Medulla oblongata (tissue), 1 donor: ENCODE measurements at regions not wholly inside any gene's neighbourhood (a gene's known extent, or its start where the extent isn't known, plus 50 kb on each side); places are given as distances from the start of the nearest gene placed in this dataset.

ENCODE experiments used
- DNase-seq: peaks from one replicate; pipeline ENCODE4 v3.0.0-alpha.2; 2015; ENCODE audit errors: extremely low spot score

DNA sequence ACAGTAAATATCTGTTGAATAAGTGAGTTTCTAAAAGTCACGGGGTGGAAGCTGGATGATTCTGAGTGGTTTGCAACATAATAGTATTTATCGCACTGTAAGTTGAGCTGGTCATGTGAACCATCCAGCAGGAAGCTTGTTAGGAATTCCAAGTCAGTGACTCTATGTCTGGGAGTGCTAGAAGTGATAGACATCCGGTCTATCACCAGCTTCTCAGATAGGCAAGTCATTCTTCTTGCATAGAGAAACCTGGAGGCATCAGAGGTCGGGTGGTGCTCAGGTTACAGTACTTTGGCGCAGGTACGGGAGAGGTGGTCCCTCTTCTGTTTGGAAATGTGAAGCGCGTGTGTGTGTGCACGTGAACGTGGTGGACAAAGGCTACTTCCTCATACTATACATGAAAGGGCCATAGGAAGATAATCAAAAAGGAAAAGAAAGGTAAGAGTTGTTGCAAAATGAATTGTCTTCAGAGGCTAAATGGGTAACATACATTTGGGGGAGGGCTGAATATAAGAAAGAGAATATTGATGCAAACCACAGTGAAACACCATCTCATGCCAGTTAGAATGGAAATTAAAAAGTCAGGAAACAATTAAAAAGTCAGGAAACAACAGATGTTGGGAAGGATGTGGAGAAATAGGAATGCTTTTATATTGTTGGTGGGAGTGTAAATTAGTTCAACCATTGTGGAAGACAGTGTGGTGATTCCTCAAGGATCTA, 299.3 kb upstream of the ZFP64 start:
- DNase-seq, result no peak

DNA sequence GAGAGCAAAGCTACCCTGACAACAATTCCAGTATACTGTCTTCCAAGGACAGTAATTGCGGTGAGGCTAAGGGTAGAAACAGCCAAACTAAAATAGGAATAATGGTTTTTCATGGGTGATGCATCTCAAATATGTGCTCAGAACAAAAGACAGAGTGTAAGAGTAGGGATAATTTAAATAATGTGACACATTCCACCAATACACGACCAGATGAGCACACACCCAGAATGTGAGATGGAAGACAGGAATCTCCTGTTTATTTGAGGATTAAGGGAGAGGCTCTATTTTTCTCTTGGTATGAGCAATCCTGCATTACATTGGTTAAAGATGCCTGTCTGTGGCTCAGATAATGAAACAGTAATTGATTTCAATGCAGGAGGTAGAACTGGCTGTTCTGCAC, 292.9 kb upstream of the ZFP64 start:
- DNase-seq, result no peak

DNA sequence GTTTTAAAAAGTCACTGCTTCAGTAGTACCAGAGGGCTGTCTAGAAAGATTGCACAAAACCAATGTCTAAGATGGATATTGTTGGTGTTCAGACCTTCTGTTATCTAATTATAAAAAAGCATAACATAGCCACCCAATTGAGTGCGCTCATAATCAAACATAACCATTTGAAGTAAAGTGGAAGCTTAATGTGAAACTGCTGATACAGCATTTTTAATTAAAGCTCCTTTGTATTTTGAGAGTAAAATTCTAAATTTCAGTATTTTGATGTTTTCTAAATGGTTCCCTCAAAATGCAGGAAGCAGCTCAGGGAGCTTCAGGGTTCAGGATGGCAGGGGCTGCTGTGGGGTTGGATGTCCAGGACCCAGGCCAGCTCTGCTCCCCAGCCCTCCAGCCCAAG, 291.8 kb upstream of the ZFP64 start:
- no peak for DNase-seq

DNA sequence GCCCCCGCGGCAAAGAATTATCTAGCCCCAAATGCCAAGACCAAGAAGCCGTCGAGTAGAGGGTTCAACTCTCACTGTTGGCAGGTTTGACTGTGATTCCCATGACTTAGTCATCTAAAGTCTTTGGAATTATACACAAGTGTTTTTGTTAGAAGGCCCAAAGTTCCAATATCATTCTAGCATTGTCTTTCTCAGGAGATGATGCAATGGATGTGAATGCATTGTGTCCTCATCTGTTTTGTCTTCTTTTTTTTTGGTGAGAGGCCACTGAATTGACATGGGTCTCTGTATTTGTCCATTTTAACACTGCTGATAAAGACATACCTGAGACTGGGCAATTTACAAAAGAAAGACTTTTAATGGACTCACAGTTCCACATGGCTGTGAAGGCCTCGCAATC, 290.5 kb upstream of the ZFP64 start:
- DNase-seq, result no peak

DNA sequence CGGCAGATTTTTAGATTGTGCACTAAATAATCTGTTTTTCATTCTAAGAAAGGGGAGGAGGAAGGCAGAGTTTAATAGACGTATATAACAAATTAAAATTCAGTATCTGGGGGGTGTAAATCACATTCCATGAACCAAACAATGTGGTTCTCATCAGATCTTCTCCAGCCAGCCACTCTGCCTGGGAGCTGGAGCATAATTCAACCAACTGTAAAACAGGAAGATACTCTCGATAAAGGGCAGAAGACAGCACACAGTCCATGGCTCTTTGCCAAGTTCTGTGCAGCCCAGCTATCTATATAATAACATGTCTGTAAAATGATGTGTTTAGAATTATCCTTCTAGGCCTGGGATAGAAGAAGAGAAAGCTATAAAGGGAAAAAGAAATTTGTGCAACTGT, 289.9 kb upstream of the ZFP64 start:
- DNase-seq, result no peak

DNA sequence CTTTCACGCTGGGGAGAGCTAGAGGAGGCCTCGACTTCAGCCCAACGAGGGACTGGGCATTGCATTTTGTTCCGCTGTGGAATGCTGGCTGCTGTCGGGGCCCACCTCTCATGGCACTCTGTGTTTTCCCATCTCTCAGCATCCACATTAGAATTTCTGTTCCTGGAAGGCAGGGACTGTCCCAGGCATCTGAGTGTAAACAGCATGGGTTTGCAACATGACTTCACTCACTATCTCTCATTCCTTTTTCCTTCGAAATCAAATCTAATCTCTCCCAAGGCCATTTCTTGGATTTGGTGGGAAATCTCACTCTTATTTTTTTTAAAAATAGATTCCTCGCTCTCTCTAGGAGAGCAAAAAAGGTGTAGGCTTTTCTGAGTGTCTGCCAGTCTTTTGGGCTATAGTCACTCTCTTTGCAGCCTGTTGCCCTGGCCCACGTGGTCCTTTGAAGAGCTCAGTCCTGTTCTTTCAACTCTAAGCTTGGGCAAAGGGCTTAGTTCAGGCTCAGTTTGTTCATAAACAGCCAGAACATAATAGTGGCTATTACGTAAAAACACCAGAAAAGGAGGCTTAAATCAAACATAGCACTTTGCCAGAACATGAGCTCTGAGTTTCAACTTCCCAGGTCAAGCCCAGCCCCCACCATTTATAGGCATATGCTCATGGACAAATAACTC, 284.6 kb upstream of the ZFP64 start:
- DNase-seq, result no peak

DNA sequence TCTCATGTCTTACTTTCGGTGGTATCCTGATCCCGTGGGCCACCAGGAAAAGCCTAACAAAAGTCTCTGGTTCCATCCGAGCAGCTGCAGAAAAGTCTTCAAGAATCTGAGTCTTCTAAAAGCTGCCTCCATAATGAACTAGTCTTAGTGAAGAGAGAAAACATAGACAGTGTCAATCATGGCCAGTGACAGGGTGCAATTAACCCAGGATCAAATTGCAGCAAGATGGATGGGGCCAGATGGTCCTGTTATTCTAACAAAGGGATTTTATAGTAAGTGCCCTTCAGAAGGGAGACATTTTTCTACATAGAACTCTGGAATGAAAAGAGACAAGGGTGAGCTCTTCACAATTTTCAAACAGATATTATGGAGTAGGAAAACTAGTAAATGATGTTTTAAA, 281.6 kb upstream of the ZFP64 start:
- no peak for DNase-seq

DNA sequence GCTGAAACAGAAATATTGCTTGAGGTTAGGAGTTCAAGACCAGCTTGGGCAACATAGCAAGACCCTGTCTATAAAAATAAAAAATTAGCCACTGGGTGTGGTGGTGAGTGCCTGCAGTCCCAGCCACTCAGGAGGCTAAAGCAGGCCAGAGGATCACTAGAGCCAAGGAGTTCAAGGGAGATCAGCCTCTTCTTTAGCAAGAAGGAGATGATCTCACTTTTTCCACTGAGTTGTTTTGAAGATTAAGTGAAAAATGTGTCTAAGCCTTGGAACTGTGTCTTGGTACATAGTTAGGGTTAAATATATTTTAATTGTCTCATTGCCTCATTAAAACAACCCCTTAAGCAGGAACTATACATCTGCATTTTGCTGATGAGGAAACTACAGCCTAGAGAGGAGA, 279.0 kb upstream of the ZFP64 start:
- no peak for DNase-seq

DNA sequence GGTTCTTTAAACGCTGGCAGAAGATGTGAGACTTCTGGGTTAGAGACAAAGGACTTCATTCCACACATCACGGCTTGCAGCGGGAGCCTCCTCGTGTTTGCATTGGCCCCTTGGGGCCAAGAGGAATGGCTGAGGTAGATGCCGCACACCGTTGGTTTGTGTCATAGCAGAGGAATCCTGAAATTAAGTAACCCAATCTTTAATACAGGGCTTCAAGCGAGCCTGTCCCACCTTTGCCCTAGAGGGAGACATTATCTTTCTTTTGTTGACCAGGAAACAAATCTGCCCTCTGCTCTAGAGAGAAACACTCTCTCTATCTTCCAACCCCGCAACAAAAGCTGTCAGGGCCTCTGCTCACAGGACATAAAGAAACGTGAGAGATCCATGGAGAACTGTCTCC, 277.5 kb upstream of the ZFP64 start:
- DNase-seq, result no peak

DNA sequence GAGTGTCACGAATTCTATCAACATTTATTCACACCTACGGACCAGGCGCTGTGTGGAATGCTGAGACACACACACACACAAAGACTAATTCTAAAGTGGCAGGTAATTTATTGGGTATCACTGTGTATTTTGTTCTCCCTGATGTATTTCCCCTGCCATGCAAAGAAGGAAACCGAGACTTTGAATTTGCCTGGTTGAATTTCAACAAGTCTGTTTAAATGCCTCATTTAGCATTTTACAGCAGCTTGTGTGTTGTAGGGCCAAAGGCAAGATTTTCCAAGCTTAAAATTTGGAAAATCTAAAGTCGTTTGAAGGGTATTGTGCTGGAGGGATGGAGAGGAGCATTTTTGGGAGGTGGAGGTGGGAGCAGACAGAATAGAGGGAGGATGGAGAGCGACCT, 274.4 kb upstream of the ZFP64 start:
- no peak for DNase-seq

DNA sequence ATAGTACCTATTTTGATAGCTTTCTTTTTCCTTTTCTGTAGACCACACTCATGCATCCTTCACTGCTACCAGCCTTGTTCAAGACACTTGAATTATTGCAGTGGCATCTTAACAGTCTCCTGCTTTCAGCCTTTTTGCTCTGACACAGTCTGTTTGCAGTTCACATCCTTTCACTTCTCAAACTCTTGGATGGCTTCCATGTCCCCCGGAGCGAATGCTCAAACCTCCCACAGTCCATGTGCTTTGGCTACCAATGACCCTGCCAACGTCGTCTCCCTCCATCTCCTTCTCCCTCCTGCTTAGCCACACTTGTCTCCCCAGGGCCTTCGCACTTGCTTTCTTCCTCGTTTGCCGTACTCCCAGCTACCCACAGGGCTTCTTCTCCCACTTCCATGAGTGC, 270.0 kb upstream of the ZFP64 start:
- no peak for DNase-seq

DNA sequence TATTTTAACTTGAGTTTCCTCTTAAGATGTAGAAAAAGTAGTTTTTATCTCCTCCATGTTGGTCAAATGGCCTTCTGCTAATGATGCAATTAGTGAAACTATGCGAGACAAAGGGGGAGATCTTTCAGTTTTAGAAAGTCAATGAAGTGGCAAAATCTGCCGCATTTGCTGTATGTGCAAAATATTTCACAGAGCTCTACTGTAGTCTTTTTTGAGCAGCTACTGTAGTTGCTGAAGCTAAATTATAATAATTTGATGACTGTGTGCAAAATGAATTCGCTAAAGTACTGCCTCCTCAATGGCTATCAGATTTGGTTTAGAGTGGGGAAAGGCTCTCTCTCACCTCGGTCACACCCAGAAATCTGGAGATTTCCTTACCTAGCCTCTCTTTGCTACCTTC, 267.6 kb upstream of the ZFP64 start:
- no peak for DNase-seq

DNA sequence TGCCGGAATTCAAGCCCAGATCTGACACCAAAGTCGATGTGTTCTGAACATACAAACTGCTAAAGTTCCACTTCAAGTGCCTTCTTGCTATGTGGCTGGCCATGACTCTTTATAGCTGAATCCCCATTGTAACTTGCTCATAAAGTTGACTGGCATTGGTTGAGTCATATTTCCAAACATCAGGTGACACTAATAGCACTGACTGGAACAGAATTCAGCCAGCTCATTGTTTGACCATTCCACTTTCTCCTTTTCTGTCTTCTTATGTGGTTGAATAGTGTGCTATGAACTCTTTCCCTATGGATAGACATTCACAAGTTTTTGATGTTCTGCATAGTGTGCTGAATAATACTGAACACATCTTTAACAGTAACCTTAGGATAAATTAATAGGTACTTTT, 266.2 kb upstream of the ZFP64 start:
- DNase-seq, result no peak

DNA sequence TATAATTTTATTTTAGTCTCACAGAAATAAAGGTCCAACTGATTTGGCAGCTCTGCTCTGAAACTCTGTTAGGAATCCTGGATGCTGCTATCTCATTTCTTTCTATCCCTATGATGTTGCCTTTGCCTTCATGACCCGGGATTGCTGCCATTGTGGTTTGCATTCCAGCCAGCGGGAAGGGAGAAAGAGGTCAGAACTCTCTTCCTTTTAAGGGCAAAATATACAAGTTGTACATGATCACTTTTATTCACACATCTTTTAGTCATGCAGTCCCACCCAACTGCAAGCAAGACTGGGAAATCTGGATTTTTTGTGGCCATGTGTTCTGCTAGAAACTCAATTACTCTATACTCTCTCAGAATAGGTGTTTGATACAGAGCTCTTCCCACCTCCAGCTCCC, 263.1 kb upstream of the ZFP64 start:
- no peak for DNase-seq

DNA sequence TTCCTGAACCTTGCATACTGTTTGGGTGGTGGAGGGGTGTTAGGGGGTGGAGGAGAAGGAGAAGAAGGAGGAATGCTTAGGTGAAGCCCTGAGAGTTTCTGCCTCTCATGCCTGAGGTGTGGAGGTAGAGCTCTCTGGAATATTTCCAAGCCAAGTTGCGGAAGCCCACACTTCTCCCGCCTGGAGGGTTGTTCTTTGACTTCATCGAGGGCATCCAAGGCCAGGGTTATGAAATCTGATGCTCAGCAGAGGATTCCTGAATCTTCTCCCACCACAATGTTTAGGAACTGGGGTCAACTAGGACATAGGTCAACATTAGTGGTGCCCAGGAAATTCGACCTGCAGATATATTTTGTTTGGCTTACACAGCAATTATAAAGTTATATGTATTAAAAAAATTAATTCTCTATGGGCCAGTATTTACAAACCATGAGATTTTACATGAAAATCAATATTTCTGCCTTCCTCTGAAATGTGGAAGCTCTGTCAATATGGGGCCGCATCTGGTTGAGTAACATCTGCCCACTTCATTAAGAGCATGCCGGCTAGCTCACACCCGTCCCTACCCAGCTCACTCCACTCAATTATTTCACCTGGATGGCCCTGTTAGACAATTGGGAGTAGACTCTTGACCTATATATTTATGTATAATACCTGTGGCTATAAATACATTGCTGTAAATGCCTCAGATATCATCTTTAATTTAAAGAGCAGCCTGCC, 257.1 kb upstream of the ZFP64 start:
- DNase-seq, result no peak

DNA sequence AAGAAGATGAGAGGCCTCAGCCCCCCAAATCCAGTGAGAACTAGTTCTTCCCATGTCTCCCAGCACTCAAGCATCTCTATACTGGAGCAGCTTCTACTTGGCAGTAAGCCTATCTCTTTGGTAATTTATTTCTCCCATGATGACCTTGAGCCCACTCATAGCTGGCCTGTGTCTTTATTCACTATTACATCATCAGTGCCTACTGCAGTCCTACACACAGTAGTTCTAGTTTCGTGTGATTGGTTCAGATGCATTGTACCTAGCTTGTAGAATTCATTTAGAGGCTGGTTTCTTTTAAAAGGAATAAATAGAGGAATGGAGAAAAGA, 255.6 kb upstream of the ZFP64 start:
- DNase-seq, result no peak

DNA sequence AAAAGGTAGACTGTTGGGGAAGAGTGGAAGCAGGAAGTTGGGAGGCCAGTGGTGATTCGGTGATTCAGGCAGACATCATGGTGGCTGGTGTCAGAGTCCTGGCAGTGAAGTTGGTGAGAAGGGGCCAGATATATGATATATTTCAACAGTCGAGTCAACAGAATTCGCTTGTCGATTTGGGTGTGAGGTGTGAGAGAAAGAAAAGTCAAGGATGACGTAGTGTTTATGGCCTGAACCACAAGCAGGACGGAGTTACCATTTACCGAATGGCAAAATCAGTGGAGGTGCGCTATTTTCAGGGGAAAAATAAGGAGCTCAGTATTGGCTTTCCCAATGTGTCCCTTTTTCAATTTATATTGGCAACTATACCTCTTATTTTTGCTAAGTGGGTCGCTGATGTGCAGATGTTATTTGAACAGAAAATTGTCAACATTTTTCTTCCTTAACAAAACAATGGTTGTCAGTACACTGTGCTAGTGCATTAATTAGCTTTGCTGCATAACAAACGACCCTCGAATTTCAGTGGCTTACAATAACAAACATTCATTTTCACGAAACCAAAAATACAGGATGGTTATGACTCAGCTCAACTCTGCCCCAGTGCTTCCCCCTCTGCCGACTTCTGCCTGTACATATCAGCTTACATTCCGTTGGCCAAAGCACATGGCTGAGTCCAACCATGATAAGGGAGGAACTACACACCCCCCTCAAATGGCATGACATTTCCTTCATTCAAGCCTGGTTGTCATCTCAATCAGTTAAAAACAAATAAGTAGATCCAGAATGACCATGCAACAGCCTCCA, 255.0 kb upstream of the ZFP64 start:
- DNase-seq, result no peak

DNA sequence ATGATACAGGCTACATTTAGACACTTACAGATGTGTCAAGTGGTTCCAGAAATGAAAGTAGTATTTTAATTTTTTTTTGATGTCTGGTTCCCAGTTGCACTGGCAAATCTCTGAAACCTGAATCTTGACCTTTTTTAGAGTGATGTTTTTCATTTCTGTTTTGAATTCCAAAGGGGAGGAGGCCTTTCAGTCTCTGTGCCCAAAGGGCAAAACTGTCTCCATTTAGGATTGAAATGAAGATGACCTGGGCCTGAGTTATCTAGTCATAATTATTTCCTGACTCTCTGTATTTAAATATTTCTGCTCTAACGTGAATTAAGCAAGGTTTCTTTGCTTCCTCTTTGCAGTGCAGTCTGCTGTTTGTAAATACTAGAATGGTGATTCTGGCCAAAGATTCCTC, 252.9 kb upstream of the ZFP64 start:
- no peak for DNase-seq

DNA sequence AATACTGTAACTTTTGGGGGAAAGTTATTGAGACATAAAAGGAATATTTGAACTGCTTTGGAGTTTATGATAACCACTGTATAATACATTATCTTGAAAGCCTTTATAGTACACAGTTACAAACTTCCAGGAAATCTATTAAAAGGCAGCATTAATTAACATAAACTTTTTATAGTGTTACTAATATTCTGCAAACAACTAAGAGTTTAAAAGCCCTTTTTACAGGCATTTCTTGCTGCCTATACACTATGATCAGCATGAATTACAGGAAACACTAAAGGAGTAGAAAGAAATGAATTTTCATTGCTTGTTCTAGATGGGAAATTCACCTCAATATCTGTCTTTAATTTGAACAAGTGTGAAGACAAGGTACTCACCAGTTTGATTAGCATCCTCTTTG, 252.3 kb upstream of the ZFP64 start:
- no peak for DNase-seq

DNA sequence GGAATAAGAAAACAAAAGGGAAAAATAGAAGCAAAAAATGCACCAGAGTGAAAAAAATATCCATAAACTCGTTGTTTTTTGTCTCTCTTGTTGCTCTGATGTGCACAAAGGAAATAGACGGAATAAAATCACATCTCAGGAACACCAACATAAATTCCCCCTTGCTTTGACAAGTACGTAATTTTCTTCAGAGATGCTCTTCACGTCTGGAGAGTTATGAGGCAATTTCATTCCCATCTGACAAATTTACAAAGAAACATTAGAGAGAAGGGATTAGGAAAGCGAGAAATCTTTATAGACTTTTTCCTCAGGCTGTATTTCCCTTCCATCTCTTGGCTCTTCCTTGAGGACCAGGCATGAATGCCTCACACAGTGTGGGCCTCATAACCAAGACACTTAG, 250.1 kb upstream of the ZFP64 start:
- no peak for DNase-seq

DNA sequence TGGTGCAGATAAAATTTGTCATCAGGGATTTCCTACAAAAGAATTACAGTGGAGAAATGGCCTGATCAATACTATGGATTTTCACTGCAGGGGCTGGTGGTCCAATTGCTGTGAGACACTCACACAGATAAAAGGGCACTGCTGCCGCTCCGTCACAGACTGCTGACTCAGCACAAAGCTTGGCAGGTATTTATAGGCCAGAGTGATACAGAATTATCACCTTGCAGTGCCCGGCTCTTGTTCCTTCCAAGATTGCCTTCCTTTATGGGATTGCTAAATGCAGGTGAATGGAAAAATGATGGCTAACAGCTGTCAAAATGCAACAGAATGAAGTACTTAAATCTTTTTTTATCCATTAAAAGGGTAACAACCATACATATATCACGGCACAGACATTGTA, 247.8 kb upstream of the ZFP64 start:
- DNase-seq, result no peak

DNA sequence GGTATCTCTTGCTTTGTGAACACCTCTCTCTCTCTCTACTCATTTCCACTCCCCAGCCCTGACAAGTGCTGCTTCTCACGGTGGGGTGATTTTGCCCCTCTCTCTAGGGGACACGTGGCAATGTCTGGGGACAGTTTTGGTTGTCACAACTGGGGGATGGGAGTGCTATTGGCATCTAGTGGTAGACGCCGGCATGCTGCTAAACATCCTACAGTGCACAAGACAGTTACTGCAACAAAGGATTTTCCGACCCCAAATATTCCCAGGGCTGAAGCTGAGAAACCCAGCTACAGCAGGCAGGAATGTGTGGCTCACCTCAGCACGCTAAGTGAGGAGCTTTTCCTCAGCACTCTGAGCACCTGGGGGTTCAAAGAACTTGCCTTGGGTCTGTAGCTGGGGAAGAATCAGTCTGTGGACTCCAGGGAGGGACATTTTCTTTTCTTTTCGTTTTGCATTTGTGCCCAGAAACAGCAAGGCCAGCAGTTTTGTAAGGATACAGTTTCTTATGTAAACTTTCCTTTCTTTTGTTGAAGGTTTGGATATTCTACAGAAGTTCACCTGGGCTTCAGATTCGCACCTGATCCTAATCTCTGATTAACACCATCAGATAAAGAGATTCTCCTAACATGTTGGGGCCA, 246.9 kb upstream of the ZFP64 start:
- DNase-seq, result no peak
